Uterus (tissue), 3 donors: ENCODE measurements at regions not wholly inside any gene's neighbourhood (a gene's known extent, or its start where the extent isn't known, plus 50 kb on each side); places are given as distances from the start of the nearest gene placed in this dataset.
A peak's percentile ranks its signal among the peaks of the same experiment; 100 is the strongest.
"Not testable (repeated sequence)": the region's sequence is repeated elsewhere in the genome, so short reads cannot be mapped to it uniquely, and the experiment has no call there.

ENCODE experiments used
- DNase-seq, 2 donors: peaks; one replicate each; pipeline ENCODE4 v3.0.0-alpha.2; 2019 to 2020
- H3K27ac ChIP-seq, 2 donors: fragments of 200-600 bp; sonication (generic); 1 replicate in 1 of 2; 2 replicates in 1 of 2; pipeline ENCODE4 v1.5.1; 2016 to 2018
- H3K27me3 ChIP-seq, 2 donors: fragments of 200-600 bp; sonication (generic); one replicate each; pipeline ENCODE4 v1.5.1; 2018 to 2019; ENCODE audit warnings: control low read depth in 1 of 2
- H3K36me3 ChIP-seq, 2 donors: fragments of 200-600 bp; sonication (generic); one replicate each; pipeline ENCODE4 v1.5.1; 2019; ENCODE audit warnings: control low read depth in 1 of 2
- H3K4me1 ChIP-seq, 2 donors: fragments of 200-600 bp; sonication (generic); one replicate each; pipeline ENCODE4 v1.5.1; 2018 to 2019; ENCODE audit warnings: control low read depth in 1 of 2
- H3K4me3 ChIP-seq, 2 donors: fragments of 200-600 bp; sonication (generic); 1 replicate in 1 of 2; 2 replicates in 1 of 2; pipeline ENCODE4 v1.5.1; 2018 to 2019; ENCODE audit warnings: mild to moderate bottlenecking in 1 of 2
- H3K9me3 ChIP-seq, 2 donors: fragments of 200-600 bp; sonication (generic); one replicate each; pipeline ENCODE4 v1.5.1; 2019; ENCODE audit warnings: control low read depth in 1 of 2
- CTCF ChIP-seq, 4 experiments: fragments of 200-600 bp in 2 of 4; fragments of 450-650 bp in 2 of 4; sonication (generic) in 2 of 4; IDR thresholded peaks; one replicate each; pipeline ENCODE4 v1.5.1; 2016 to 2019; ENCODE audit warnings: antibody characterized with exemption in 4 of 4, mild to moderate bottlenecking in 2 of 4, moderate library complexity in 1 of 4
- POLR2A ChIP-seq, 2 donors: fragments of 450-650 bp; IDR thresholded peaks; one replicate each; pipeline ENCODE4 v1.6.1; 2016; ENCODE audit warnings: antibody characterized with exemption in 2 of 2, mild to moderate bottlenecking in 1 of 2, moderate library complexity in 1 of 2
- intact Hi-C: fragments of 100-400 bp; cut with DNase I; formaldehyde crosslinking; loops from one replicate; pipeline ENCODE4 v1.15.1; 2023; ENCODE audit warnings: low total_unique reads
- donor health status: DM: yes; HTN: yes; CAD: no.

- DNase-seq, result no peak
- Histone ChIP-seq H3K4me1 (no peaks in the 10 kb centered on the region), H3K36me3 (no peaks in the 10 kb centered on the region), H3K27ac (no peak overlapping the region), H3K9me3 (no peaks in the 10 kb centered on the region), H3K4me3 (no peak overlapping the region), H3K27me3 (no peaks in the 10 kb centered on the region)
- TF ChIP-seq POLR2A (IDR thresholded peaks at IDR 0.05), result no peak
- intact Hi-C loops, result no loop called here
These were observed 273.6 kb downstream of the FBXO8 start for GRCh38 chr4:174009686-174010451.

GRCh38 chr4:174005422-174005821 lies 278.0 kb downstream of the FBXO8 start:
- Histone ChIP-seq H3K36me3 (no peaks in the 10 kb centered on the region), H3K4me1 (no peaks in the 10 kb centered on the region), H3K27ac (no peak overlapping the region), H3K9me3 (no peaks in the 10 kb centered on the region), H3K27me3 (no peaks in the 10 kb centered on the region), H3K4me3 (no peak overlapping the region)
- intact Hi-C loops, result no loop called here
- TF ChIP-seq CTCF (IDR thresholded peaks at IDR 0.05) (no peak), POLR2A (IDR thresholded peaks at IDR 0.05) (no peak)
- DNase-seq, result no peak

GRCh38 chr4:173998471-173999144 lies 284.9 kb downstream of the FBXO8 start:
- H3K27ac ChIP-seq, result no peak overlapping the region
- H3K4me3 ChIP-seq, result no peak overlapping the region
- no peak for TF ChIP-seq CTCF (IDR thresholded peaks at IDR 0.05)
- no peak for TF ChIP-seq POLR2A (IDR thresholded peaks at IDR 0.05)
- intact Hi-C loops, result no loop called here
- DNase-seq, result no peak
- H3K9me3 ChIP-seq, result no peaks in the 10 kb centered on the region
- H3K4me1 ChIP-seq, result no peaks in the 10 kb centered on the region
- no peaks in the 10 kb centered on the region for H3K27me3 ChIP-seq
- H3K36me3 ChIP-seq, result no peaks in the 10 kb centered on the region

GRCh38 chr4:173995779-173996178 lies 287.7 kb downstream of the FBXO8 start:
- H3K9me3 ChIP-seq, H3K27me3 ChIP-seq, H3K4me3 ChIP-seq, DNase-seq, intact Hi-C loops, H3K27ac ChIP-seq, H3K36me3 ChIP-seq, H3K4me1 ChIP-seq: not testable (repeated sequence)

- Histone ChIP-seq H3K36me3 (no peaks in the 10 kb centered on the region), H3K9me3 (no peaks in the 10 kb centered on the region), H3K4me1 (peaks cover 0 to 6% of the 10 kb centered on the region in 2 donors), H3K4me3 (no peak overlapping the region), H3K27ac (no peak overlapping the region), H3K27me3 (no peaks in the 10 kb centered on the region)
- TF ChIP-seq POLR2A (IDR thresholded peaks at IDR 0.05), result no peak
- no peak for TF ChIP-seq CTCF (IDR thresholded peaks at IDR 0.05)
- intact Hi-C loops, result no loop called here
- no peak for DNase-seq
These were observed 291.7 kb downstream of the FBXO8 start for GRCh38 chr4:173991814-173992213.

GRCh38 chr4:173991316-173991715 lies 292.2 kb downstream of the FBXO8 start:
- H3K36me3 ChIP-seq, result no peaks in the 10 kb centered on the region
- no peak overlapping the region for H3K4me3 ChIP-seq
- no peaks in the 10 kb centered on the region for H3K9me3 ChIP-seq
- DNase-seq, result no peak
- H3K27ac ChIP-seq, result peak overlapping the region in 1 of 2 donors; percentile 34
- H3K4me1 ChIP-seq, result peaks cover 0 to 6% of the 10 kb centered on the region in 2 donors
- no peak for TF ChIP-seq POLR2A (IDR thresholded peaks at IDR 0.05)
- TF ChIP-seq CTCF (IDR thresholded peaks at IDR 0.05), result no peak
- H3K27me3 ChIP-seq, result no peaks in the 10 kb centered on the region
- intact Hi-C loops, result no loop called here
